Activated CD8-positive, alpha-beta T cell treated with anti-CD3 and anti-CD28 coated beads for 36 hours (primary cell): ENCODE measurements at regions not wholly inside any gene's neighbourhood (a gene's known extent, or its start where the extent isn't known, plus 50 kb on each side); places are given as distances from the start of the nearest gene placed in this dataset.

Experiments used
- ATAC-seq: fragments of 200-7000 bp; cut with Tn5 transposase; one replicate; pipeline ENCODE4 v1.10.0; 2021; ENCODE audit warnings: mild to moderate bottlenecking, moderate library complexity
- CTCF ChIA-PET: fragments of 350-600 bp; sonication (Branson Sonifier 250); formaldehyde crosslinking; loops from one replicate; lab custom pipeline; 2021; ENCODE audit warnings: antibody characterized with exemption; lab: Charles Lee
- POLR2A ChIA-PET: fragments of 350-600 bp; sonication (Branson Sonifier 250); formaldehyde crosslinking; loops from one replicate; lab custom pipeline; 2021; ENCODE audit warnings: antibody characterized with exemption; lab: Charles Lee
- DNase-seq: peaks from one replicate; pipeline ENCODE4 v3.0.0-alpha.2; 2020
- H3K27ac Mint-ChIP-seq: one replicate; pipeline ENCODE4 v1.8.0; 2021; ENCODE audit warnings: mild to moderate bottlenecking, mixed read lengths
- H3K27me3 Mint-ChIP-seq: one replicate; pipeline ENCODE4 v1.8.0; 2021; ENCODE audit warnings: mixed read lengths
- H3K36me3 Mint-ChIP-seq: one replicate; pipeline ENCODE4 v1.8.0; 2021; ENCODE audit warnings: low read depth, mixed read lengths
- H3K4me1 Mint-ChIP-seq: one replicate; pipeline ENCODE4 v1.8.0; 2021; ENCODE audit warnings: low read depth, mixed read lengths
- H3K4me3 Mint-ChIP-seq: one replicate; pipeline ENCODE4 v1.8.0; 2021; ENCODE audit warnings: mild to moderate bottlenecking, moderate library complexity, mixed read lengths
- H3K9me3 Mint-ChIP-seq: one replicate; pipeline ENCODE4 v1.8.0; 2021; ENCODE audit warnings: mixed read lengths
- intact Hi-C: fragments of 100-400 bp; cut with micrococcal nuclease; formaldehyde crosslinking; loops from one replicate; pipeline ENCODE4 v1.10.0; 2022
- TF ChIP-seq, protein P1 (sequence below): fragments of 200-600 bp; IDR thresholded peaks from one replicate; pipeline ENCODE4 v1.8.0; 2022; ENCODE audit warnings: antibody characterized with exemption, mild to moderate bottlenecking

DNA sequence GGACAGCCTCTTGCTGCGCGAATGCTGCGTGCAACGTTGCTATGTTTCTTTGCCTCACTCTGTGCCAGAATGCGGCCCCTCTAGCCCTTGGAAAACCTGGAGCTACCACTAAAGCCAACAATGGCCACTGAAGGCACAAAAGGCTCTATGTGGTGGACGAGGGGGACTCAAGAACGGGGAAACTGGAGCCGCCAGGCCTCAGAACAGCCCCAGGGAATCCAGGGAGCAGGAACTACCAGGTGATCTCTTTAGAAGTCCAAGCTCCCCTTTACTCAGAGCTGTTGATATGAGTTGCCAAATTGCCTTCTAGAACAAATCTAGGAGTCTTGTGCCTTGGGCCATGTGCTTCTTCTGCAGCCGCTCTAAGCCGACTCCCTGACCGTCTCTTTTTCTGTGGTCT is 113.8 kb upstream of the ERRFI1 start:
- DNase-seq = no peak
- CTCF ChIA-PET = interaction anchor here (1.6 kb wide), 1 partner anchor 9 kb away, joined by 3 read pairs; no protein-coding TSS in a partner anchor
- Mint-ChIP-seq H3K4me1 (peaks cover 2% of the 10 kb centered on the region), H3K27ac (no peak overlapping the region), H3K4me3 (no peak overlapping the region), H3K36me3 (no peaks in the 10 kb centered on the region), H3K9me3 (no peaks in the 10 kb centered on the region), H3K27me3 (peaks cover 12% of the 10 kb centered on the region)
- TF ChIP-seq, protein P1, sequence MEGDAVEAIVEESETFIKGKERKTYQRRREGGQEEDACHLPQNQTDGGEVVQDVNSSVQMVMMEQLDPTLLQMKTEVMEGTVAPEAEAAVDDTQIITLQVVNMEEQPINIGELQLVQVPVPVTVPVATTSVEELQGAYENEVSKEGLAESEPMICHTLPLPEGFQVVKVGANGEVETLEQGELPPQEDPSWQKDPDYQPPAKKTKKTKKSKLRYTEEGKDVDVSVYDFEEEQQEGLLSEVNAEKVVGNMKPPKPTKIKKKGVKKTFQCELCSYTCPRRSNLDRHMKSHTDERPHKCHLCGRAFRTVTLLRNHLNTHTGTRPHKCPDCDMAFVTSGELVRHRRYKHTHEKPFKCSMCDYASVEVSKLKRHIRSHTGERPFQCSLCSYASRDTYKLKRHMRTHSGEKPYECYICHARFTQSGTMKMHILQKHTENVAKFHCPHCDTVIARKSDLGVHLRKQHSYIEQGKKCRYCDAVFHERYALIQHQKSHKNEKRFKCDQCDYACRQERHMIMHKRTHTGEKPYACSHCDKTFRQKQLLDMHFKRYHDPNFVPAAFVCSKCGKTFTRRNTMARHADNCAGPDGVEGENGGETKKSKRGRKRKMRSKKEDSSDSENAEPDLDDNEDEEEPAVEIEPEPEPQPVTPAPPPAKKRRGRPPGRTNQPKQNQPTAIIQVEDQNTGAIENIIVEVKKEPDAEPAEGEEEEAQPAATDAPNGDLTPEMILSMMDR = no peak
- no peak for ATAC-seq
- intact Hi-C loops = no loop called here
- POLR2A ChIA-PET = interaction anchor here (0.6 kb wide), 1 partner anchor 81 kb away, joined by 3 read pairs; no protein-coding TSS in a partner anchor

DNA sequence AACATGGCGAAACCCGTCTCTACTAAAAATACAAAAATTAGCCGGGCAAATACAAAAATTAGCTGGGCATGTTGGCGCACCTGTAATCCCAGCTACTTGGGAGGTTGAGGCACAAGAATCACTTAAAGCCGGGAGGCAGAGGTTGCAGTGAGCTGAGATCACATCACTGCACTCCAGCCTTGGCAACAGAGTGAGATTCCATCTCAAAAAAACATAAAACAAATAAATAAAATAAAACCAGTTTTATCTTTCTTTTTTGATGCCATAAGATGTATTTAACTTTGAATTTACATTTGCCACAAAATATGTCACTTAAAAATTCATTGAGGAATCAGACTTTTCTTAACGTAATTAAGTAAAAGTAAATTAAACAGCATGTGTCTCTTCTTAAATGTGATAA is 113.3 kb upstream of the ERRFI1 start:
- intact Hi-C loops = no loop called here
- CTCF ChIA-PET = no interaction called here
- ATAC-seq (no peak), DNase-seq (no peak)
- TF ChIP-seq, protein P1 = no peak
- H3K4me3 Mint-ChIP-seq = no peak overlapping the region
- H3K27ac Mint-ChIP-seq = no peak overlapping the region
- H3K36me3 Mint-ChIP-seq = no peaks in the 10 kb centered on the region
- H3K9me3 Mint-ChIP-seq = no peaks in the 10 kb centered on the region
- peaks cover 4% of the 10 kb centered on the region for H3K4me1 Mint-ChIP-seq
- peaks cover 15% of the 10 kb centered on the region for H3K27me3 Mint-ChIP-seq
- POLR2A ChIA-PET = no interaction called here

DNA sequence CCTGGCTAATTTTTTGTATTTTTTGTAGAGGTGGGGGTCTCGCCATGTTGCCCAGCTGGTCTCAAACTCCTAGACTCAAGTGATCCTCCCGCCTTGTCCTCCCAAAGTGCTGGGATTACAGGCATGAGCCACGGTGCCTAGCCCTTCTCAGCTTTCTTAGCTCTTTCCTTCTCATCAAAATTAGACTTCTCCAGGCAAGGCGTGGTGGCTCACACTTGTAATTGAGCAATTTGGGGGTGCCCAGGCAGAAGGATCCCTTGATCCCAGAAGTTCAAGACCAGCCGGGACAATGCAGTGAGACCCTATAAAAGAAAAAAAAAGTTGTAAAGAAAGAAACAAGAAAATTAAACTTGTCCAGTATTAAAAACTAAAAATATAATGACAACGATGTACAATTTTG is 112.6 kb upstream of the ERRFI1 start:
- no peaks in the 10 kb centered on the region for H3K9me3 Mint-ChIP-seq
- no peak overlapping the region for H3K4me3 Mint-ChIP-seq
- ATAC-seq = no peak
- no peaks in the 10 kb centered on the region for H3K36me3 Mint-ChIP-seq
- peaks cover 9% of the 10 kb centered on the region for H3K4me1 Mint-ChIP-seq
- no peak for DNase-seq
- ChIA-PET POLR2A (no interaction called here), CTCF (no interaction called here)
- H3K27ac Mint-ChIP-seq = no peak overlapping the region
- H3K27me3 Mint-ChIP-seq = peaks cover 14% of the 10 kb centered on the region
- TF ChIP-seq, protein P1 = no peak
- intact Hi-C loops = no loop called here

DNA sequence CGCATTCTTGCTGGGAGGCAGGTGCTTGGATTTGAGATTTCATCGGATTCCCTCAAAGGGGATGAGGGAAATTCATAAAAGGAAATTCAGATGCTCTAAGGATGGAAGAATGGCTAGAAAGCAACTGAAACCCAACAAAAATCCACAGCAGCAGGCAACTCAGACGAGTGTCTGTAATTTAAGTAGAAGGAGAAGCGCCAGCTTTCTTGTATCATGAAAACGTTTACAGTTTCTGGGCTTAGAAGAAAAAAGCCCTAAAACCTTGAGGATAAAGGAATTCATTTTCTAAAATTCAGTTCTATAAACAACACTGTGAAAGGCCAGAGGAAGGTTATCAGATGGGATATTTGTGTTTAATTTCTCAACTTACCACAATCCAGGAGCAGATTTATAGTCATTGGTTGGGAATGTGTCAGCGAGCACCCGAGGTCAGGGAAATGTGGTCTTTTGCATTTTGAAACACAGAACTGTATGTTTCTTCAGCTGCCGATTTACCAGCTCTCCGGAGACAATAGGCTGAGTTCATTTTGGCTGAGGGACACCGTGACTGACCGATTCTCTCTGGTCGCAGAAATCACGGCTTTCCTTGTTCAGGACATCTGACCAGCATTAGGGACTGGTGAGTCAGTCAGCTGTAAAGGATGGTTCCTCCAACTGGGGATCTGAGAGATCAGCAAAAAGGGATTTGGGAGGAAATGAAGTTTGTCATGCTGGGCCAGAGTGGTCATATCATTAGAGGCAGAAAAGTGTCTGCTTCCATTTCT is 111.6 kb upstream of the ERRFI1 start:
- Mint-ChIP-seq H3K4me3 (no peak overlapping the region), H3K4me1 (peaks cover 7% of the 10 kb centered on the region), H3K9me3 (no peaks in the 10 kb centered on the region), H3K27me3 (peaks cover 14% of the 10 kb centered on the region), H3K36me3 (no peaks in the 10 kb centered on the region), H3K27ac (no peak overlapping the region)
- DNase-seq (no peak), ATAC-seq (no peak)
- TF ChIP-seq, protein P1 = no peak
- intact Hi-C loops = no loop called here
- POLR2A ChIA-PET = no interaction called here
- CTCF ChIA-PET = interaction anchor here (1.3 kb wide), 1 partner anchor 43 kb away, joined by 3 read pairs; no protein-coding TSS in a partner anchor

DNA sequence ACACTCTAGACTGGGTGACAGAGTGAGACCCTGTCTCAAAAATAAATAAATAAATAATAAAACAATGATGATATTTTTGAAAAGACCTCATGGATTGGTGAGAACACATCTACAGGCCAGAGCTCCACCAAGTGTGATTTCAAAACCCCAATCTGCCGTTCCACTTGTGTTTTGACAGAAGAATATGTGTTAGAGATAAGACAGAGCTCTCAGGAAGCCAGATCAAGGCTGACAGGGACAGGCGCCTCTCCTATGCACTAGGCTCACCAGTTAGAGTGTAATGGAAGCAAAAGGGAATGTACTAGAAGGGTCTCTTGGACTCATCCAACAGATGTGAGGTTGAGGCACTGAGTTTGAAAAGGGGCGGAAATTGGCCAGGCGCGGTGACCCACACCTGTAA is 110.7 kb upstream of the ERRFI1 start:
- H3K9me3 Mint-ChIP-seq = no peaks in the 10 kb centered on the region
- H3K27ac Mint-ChIP-seq = no peak overlapping the region
- peaks cover 14% of the 10 kb centered on the region for H3K27me3 Mint-ChIP-seq
- H3K36me3 Mint-ChIP-seq = no peaks in the 10 kb centered on the region
- TF ChIP-seq, protein P1 = no peak
- POLR2A ChIA-PET = no interaction called here
- peaks cover 7% of the 10 kb centered on the region for H3K4me1 Mint-ChIP-seq
- ATAC-seq (no peak), DNase-seq (no peak)
- H3K4me3 Mint-ChIP-seq = no peak overlapping the region
- CTCF ChIA-PET = interaction anchor here (0.7 to 2.2 kb wide), 4 partner anchors 13 to 122 kb away, joined by 3 to 8 read pairs (median 4); no protein-coding TSS in a partner anchor
- intact Hi-C loops = no loop called here
